G401 (cell line): ENCODE measurements at regions not wholly inside any gene's neighbourhood (a gene's known extent, or its start where the extent isn't known, plus 50 kb on each side); places are given as distances from the start of the nearest gene placed in this dataset.
"Not testable (repeated sequence)": the region's sequence is repeated elsewhere in the genome, so short reads cannot be mapped to it uniquely, and the experiment has no call there.

Experiments used
- DNase-seq: peaks from one replicate; pipeline ENCODE4 v3.0.0-alpha.2; 2015; ENCODE audit warnings: low spot score
- in situ Hi-C: cut with HindIII; loops from 2 replicates; pipeline ENCODE4 v1.10.0; 2016; ENCODE audit warnings: low sequenced_read_pairs, mixed read lengths

DNA sequence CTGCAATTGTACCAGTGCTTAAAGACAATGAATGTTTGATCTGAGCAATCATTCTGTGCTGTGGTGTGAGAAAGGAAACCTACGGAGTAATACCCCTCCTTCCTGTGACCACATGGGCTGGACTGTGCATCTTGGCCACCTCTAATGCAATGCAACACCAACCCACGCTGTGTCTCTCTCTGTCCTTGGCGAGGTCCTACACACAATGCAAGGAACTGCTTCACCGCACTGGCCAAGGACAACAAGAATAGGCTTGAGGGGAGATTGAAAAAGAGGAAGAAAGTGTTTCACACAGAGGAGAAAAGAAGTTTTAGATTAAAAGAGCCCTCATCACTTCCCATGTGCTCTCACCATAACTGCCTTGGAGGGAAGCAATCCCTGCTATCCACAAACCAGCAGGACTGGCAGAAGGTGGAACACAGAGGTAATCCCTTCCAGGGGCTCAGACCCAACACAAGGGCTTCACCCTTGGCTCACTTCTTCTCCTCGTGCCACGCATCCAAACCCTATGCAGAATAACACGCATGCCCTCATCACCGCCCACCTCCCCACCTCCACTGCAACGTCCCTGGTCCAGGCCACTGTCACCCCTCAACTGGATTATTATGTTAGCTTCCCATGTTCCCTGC, 112.5 kb upstream of the ERG start:
- in situ Hi-C loops: no loop called here
- DNase-seq: no peak

- in situ Hi-C loops: no loop called here
- DNase-seq: no peak
Measured at GRCh38 chr21:38611277-38611676, 113.0 kb upstream of the ERG start.

- DNase-seq: no peak
- in situ Hi-C loops: no loop called here
Measured at GRCh38 chr21:38613686-38614085, 115.4 kb upstream of the ERG start.

- in situ Hi-C loops: no loop called here
- no peak for DNase-seq
Measured at GRCh38 chr21:38614558-38614957, 116.3 kb upstream of the ERG start.

GRCh38 chr21:38619480-38619879, 121.2 kb upstream of the ERG start:
- in situ Hi-C loops: no loop called here
- no peak for DNase-seq

GRCh38 chr21:38619992-38620479, 121.8 kb upstream of the ERG start:
- in situ Hi-C loops: no loop called here
- DNase-seq: no peak

- no peak for DNase-seq
Measured at GRCh38 chr21:38621132-38621531, 122.9 kb upstream of the ERG start.

GRCh38 chr21:38622081-38622826, 124.0 kb upstream of the ERG start:
- in situ Hi-C loops: no loop called here
- no peak for DNase-seq

More at GRCh38 chr21:38621132-38621531, 122.9 kb upstream of the ERG start:
- in situ Hi-C loops: no loop called here

GRCh38 chr21:38622827-38623209, 124.5 kb upstream of the ERG start:
- no peak for DNase-seq
- in situ Hi-C loops: no loop called here

DNA sequence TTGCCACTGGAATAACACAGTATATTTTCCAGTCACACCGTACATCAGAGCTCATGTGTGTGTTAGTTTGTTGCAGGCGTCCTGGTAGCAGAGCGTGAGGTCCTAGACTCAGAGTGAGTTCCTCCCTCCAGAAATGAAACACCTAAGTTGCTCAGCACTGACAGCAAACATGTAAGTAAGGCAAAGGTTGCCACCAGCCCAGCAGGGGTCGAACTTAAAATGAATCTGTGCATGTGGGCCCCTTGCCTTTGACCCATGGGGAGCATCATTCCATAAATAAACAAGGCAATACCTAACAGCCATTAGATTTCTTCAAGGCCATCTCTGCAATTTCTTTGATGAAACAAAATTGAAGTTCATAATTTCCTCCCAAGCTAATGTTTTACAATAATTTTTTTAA, 125.3 kb upstream of the ERG start:
- in situ Hi-C loops: no loop called here

GRCh38 chr21:38625000-38625399, 126.7 kb upstream of the ERG start:
- in situ Hi-C loops: no loop called here
- DNase-seq: no peak

More for the DNA sequence above, 125.3 kb upstream of the ERG start:
- DNase-seq: no peak

DNA sequence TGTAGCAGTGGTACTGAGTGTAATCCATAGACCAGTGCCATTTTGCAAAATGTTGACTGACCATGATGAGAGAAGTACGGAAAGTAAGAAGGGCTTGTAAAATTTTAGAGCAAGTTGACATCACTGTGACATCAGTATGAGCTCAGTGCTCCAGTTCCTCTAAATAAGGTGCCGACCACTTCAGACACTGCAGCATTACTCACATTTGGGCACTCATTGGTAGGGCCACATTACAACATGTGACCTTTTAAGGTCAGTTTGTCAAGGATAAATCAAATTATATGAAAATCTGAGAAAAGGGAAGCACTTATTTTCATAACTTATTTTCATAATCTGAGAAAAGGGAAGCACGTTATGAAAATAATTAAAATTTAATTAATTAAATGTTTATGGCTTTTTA, 128.0 kb upstream of the ERG start:
- no peak for DNase-seq
- in situ Hi-C loops: no loop called here

DNA sequence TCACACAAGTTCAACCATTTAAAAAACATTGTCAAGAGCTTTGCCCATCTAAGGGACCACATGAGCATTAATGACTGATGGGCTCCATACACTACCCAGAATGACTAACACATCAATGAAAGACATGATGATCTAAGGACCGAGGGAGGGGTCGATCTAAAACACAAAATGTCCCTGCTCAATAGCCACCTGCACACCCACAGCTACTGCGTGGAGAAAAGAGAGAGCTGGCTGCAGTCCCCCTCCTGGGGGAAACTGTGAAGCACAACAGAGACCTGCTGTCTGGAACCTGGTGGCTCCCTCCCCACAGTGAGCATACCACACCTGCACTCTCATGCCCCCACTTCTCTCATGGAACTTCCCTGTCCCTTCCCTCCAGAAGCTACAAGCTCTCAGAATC, 130.1 kb upstream of the ERG start:
- in situ Hi-C loops: no loop called here
- no peak for DNase-seq

DNA sequence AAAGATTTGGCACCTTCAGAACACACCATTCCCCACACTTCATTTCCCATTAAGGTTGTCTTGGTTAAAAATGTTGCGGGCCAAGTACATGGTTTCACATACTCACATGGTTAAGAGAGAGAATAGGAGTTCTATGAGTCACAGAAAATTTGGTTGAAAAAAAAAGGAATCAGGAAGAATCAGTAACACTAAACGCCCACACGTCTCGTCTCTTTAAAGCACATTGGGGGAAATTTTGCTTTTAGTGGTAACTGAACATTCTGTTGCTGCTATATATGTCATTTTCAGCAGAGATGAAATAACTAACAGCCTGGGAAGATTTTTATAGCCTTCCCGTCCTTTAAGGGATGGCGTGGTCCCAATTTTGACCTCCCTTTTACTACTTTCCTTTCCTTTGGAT, 132.9 kb upstream of the ERG start:
- in situ Hi-C loops: no loop called here
- DNase-seq: no peak

GRCh38 chr21:38631676-38632075, 133.4 kb upstream of the ERG start:
- DNase-seq: no peak
- in situ Hi-C loops: no loop called here

DNA sequence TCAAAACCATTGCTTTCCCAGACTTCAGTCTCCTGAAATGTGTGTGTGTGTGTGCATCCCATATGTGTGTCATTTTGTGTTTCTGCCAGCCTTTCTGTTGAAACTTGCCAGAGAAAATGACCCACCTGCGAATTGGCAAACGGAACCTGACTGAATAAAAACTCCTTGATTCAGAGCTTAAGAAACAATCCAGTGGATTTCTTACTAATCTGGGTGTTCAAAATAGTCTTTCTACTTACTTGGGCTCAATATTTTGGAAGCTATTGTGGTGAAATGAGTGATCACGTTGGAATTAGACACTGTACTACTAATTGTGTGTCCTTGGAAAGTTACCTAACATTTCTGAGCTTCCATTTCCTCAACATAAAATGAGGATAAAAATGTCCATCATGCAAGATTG, 138.9 kb upstream of the ERG start:
- in situ Hi-C loops: no loop called here
- no peak for DNase-seq

- in situ Hi-C loops: no loop called here
- DNase-seq: no peak
Measured at GRCh38 chr21:38639571-38640354, 141.5 kb upstream of the ERG start.

DNA sequence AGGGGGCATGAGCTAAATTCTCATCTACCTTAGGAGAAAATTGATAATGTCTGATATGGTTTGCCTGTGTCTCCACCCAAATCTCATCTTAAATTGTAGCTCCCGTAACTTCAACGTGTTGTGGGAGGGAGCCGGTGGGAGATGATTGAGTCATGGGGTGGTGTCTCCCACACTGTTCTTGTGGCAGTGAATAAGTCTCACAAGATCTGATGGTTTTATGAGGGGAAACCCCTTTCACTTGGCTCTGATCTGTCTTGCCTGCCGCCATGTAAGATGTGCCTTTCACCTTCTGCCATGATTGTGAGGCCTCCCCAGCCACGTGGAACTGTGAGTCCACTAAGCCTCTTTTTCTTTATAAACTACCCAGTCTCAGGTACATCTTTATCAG, 142.1 kb upstream of the ERG start:
- in situ Hi-C loops, DNase-seq: not testable (repeated sequence)

GRCh38 chr21:38643404-38644023, 145.2 kb upstream of the ERG start:
- no peak for DNase-seq
- in situ Hi-C loops: no loop called here

GRCh38 chr21:38645282-38645681, 147.0 kb upstream of the ERG start:
- no peak for DNase-seq
- in situ Hi-C loops: no loop called here
